ENCODE measurements at regions not wholly inside any gene's neighbourhood (a gene's known extent, or its start where the extent isn't known, plus 50 kb on each side); places are given as distances from the start of the nearest gene placed in this dataset.

- intact Hi-C loops (cut with micrococcal nuclease) = no loop called here
- Mint-ChIP-seq H3K27ac (no peak overlapping the region), H3K27me3 (ENCODE audit: low read depth) (peaks cover 2% of the 10 kb centered on the region), H3K9me3 (no peaks in the 10 kb centered on the region), H3K4me1 (ENCODE audit: low read depth) (peaks cover under 1% of the 10 kb centered on the region), H3K36me3 (ENCODE audit: low read depth) (no peaks in the 10 kb centered on the region), H3K4me3 (ENCODE audit: low read depth) (no peak overlapping the region)
- DNase-seq (ENCODE audit: low spot score) = no peak
Observed at GRCh38 chr5:68161156-68161555, 54.4 kb upstream of the PIK3R1 start.

GRCh38 chr5:68159224-68159951 is 56.2 kb upstream of the PIK3R1 start:
- Mint-ChIP-seq H3K4me1 (ENCODE audit: low read depth) (no peaks in the 10 kb centered on the region), H3K4me3 (ENCODE audit: low read depth) (no peak overlapping the region), H3K9me3 (no peaks in the 10 kb centered on the region), H3K27ac (no peak overlapping the region), H3K36me3 (ENCODE audit: low read depth) (no peaks in the 10 kb centered on the region), H3K27me3 (ENCODE audit: low read depth) (no peaks in the 10 kb centered on the region)
- intact Hi-C loops (cut with micrococcal nuclease) = no loop called here
- no peak for DNase-seq (ENCODE audit: low spot score)

GRCh38 chr5:68155940-68156339 is 59.6 kb upstream of the PIK3R1 start:
- no peak overlapping the region for H3K4me3 Mint-ChIP-seq (ENCODE audit: low read depth)
- H3K4me1 Mint-ChIP-seq (ENCODE audit: low read depth) = no peaks in the 10 kb centered on the region
- no peak overlapping the region for H3K27ac Mint-ChIP-seq
- no peak for DNase-seq (ENCODE audit: low spot score)
- intact Hi-C loops (cut with micrococcal nuclease) = no loop called here
- no peaks in the 10 kb centered on the region for H3K36me3 Mint-ChIP-seq (ENCODE audit: low read depth)
- H3K27me3 Mint-ChIP-seq (ENCODE audit: low read depth) = no peaks in the 10 kb centered on the region
- H3K9me3 Mint-ChIP-seq = no peaks in the 10 kb centered on the region

- Mint-ChIP-seq H3K4me3 (ENCODE audit: low read depth) (no peak overlapping the region), H3K27me3 (ENCODE audit: low read depth) (no peaks in the 10 kb centered on the region), H3K9me3 (no peaks in the 10 kb centered on the region), H3K4me1 (ENCODE audit: low read depth) (no peaks in the 10 kb centered on the region), H3K27ac (no peak overlapping the region), H3K36me3 (ENCODE audit: low read depth) (no peaks in the 10 kb centered on the region)
- intact Hi-C loops (cut with micrococcal nuclease) = no loop called here
- DNase-seq (ENCODE audit: low spot score) = no peak
Observed at GRCh38 chr5:68154119-68154857, 61.3 kb upstream of the PIK3R1 start.

- Mint-ChIP-seq H3K27me3 (ENCODE audit: low read depth) (no peaks in the 10 kb centered on the region), H3K4me1 (ENCODE audit: low read depth) (peaks cover 3% of the 10 kb centered on the region), H3K36me3 (ENCODE audit: low read depth) (no peaks in the 10 kb centered on the region), H3K9me3 (no peaks in the 10 kb centered on the region), H3K27ac (no peak overlapping the region), H3K4me3 (ENCODE audit: low read depth) (no peak overlapping the region)
- DNase-seq (ENCODE audit: low spot score) = no peak
- intact Hi-C loops (cut with micrococcal nuclease) = no loop called here
Observed at GRCh38 chr5:68151812-68152211, 63.7 kb upstream of the PIK3R1 start.

GRCh38 chr5:68149189-68149588 is 66.4 kb upstream of the PIK3R1 start:
- intact Hi-C loops (cut with micrococcal nuclease) = no loop called here
- DNase-seq (ENCODE audit: low spot score) = no peak
- Mint-ChIP-seq H3K27ac (no peak overlapping the region), H3K36me3 (ENCODE audit: low read depth) (no peaks in the 10 kb centered on the region), H3K4me3 (ENCODE audit: low read depth) (no peak overlapping the region), H3K4me1 (ENCODE audit: low read depth) (peaks cover 3% of the 10 kb centered on the region), H3K9me3 (peaks cover 3% of the 10 kb centered on the region), H3K27me3 (ENCODE audit: low read depth) (no peaks in the 10 kb centered on the region)

- H3K4me1 Mint-ChIP-seq (ENCODE audit: low read depth) = peaks cover 3% of the 10 kb centered on the region
- no peak for DNase-seq (ENCODE audit: low spot score)
- no peak overlapping the region for H3K4me3 Mint-ChIP-seq (ENCODE audit: low read depth)
- peaks cover 9% of the 10 kb centered on the region for H3K9me3 Mint-ChIP-seq
- no peaks in the 10 kb centered on the region for H3K36me3 Mint-ChIP-seq (ENCODE audit: low read depth)
- intact Hi-C loops (cut with micrococcal nuclease) = no loop called here
- no peak overlapping the region for H3K27ac Mint-ChIP-seq
- H3K27me3 Mint-ChIP-seq (ENCODE audit: low read depth) = no peaks in the 10 kb centered on the region
Observed at GRCh38 chr5:68148096-68148495, 67.5 kb upstream of the PIK3R1 start.

GRCh38 chr5:68147659-68148058 is 67.9 kb upstream of the PIK3R1 start:
- peaks cover 9% of the 10 kb centered on the region for H3K9me3 Mint-ChIP-seq
- intact Hi-C loops (cut with micrococcal nuclease) = no loop called here
- DNase-seq (ENCODE audit: low spot score) = no peak
- peaks cover 3% of the 10 kb centered on the region for H3K4me1 Mint-ChIP-seq (ENCODE audit: low read depth)
- no peaks in the 10 kb centered on the region for H3K36me3 Mint-ChIP-seq (ENCODE audit: low read depth)
- H3K27me3 Mint-ChIP-seq (ENCODE audit: low read depth) = no peaks in the 10 kb centered on the region
- no peak overlapping the region for H3K4me3 Mint-ChIP-seq (ENCODE audit: low read depth)
- H3K27ac Mint-ChIP-seq = no peak overlapping the region

- no peaks in the 10 kb centered on the region for H3K36me3 Mint-ChIP-seq (ENCODE audit: low read depth)
- intact Hi-C loops (cut with micrococcal nuclease) = no loop called here
- H3K9me3 Mint-ChIP-seq = peaks cover 9% of the 10 kb centered on the region
- no peaks in the 10 kb centered on the region for H3K4me1 Mint-ChIP-seq (ENCODE audit: low read depth)
- DNase-seq (ENCODE audit: low spot score) = no peak
- no peak overlapping the region for H3K27ac Mint-ChIP-seq
- H3K4me3 Mint-ChIP-seq (ENCODE audit: low read depth) = no peak overlapping the region
- H3K27me3 Mint-ChIP-seq (ENCODE audit: low read depth) = peaks cover 2% of the 10 kb centered on the region
Observed at GRCh38 chr5:68141494-68141893, 74.1 kb upstream of the PIK3R1 start.

- peaks cover 3% of the 10 kb centered on the region for H3K27me3 Mint-ChIP-seq (ENCODE audit: low read depth)
- no peaks in the 10 kb centered on the region for H3K36me3 Mint-ChIP-seq (ENCODE audit: low read depth)
- H3K9me3 Mint-ChIP-seq = peaks cover 9% of the 10 kb centered on the region
- no peak for DNase-seq (ENCODE audit: low spot score)
- intact Hi-C loops (cut with micrococcal nuclease) = no loop called here
- H3K4me3 Mint-ChIP-seq (ENCODE audit: low read depth) = no peak overlapping the region
- H3K4me1 Mint-ChIP-seq (ENCODE audit: low read depth) = no peaks in the 10 kb centered on the region
- H3K27ac Mint-ChIP-seq = no peak overlapping the region
Observed at GRCh38 chr5:68140763-68141162, 74.8 kb upstream of the PIK3R1 start.

GRCh38 chr5:68139611-68140441 is 75.7 kb upstream of the PIK3R1 start:
- no peak for DNase-seq (ENCODE audit: low spot score)
- H3K36me3 Mint-ChIP-seq (ENCODE audit: low read depth) = no peaks in the 10 kb centered on the region
- no peaks in the 10 kb centered on the region for H3K4me1 Mint-ChIP-seq (ENCODE audit: low read depth)
- peaks cover 8% of the 10 kb centered on the region for H3K9me3 Mint-ChIP-seq
- no peak overlapping the region for H3K27ac Mint-ChIP-seq
- H3K27me3 Mint-ChIP-seq (ENCODE audit: low read depth) = peaks cover 10% of the 10 kb centered on the region
- no peak overlapping the region for H3K4me3 Mint-ChIP-seq (ENCODE audit: low read depth)
- intact Hi-C loops (cut with micrococcal nuclease) = no loop called here

GRCh38 chr5:68137511-68138140 is 77.9 kb upstream of the PIK3R1 start:
- Mint-ChIP-seq H3K36me3 (ENCODE audit: low read depth) (no peaks in the 10 kb centered on the region), H3K4me3 (ENCODE audit: low read depth) (no peak overlapping the region), H3K4me1 (ENCODE audit: low read depth) (no peaks in the 10 kb centered on the region), H3K27ac (no peak overlapping the region), H3K9me3 (no peaks in the 10 kb centered on the region), H3K27me3 (ENCODE audit: low read depth) (peaks cover 10% of the 10 kb centered on the region)
- DNase-seq (ENCODE audit: low spot score) = no peak
- intact Hi-C loops (cut with micrococcal nuclease) = no loop called here
